CD4-positive, alpha-beta T cell treated with Interleukin-4 for 1 hour (primary cell): ENCODE measurements at regions not wholly inside any gene's neighbourhood (a gene's known extent, or its start where the extent isn't known, plus 50 kb on each side); places are given as distances from the start of the nearest gene placed in this dataset.
"Not testable (repeated sequence)": the region's sequence is repeated elsewhere in the genome, so short reads cannot be mapped to it uniquely, and the experiment has no call there.

Experiments
- DNase-seq, 2 donors: peaks; one replicate each; pipeline ENCODE4 v3.0.0-alpha.2; 2020 to 2022

DNA sequence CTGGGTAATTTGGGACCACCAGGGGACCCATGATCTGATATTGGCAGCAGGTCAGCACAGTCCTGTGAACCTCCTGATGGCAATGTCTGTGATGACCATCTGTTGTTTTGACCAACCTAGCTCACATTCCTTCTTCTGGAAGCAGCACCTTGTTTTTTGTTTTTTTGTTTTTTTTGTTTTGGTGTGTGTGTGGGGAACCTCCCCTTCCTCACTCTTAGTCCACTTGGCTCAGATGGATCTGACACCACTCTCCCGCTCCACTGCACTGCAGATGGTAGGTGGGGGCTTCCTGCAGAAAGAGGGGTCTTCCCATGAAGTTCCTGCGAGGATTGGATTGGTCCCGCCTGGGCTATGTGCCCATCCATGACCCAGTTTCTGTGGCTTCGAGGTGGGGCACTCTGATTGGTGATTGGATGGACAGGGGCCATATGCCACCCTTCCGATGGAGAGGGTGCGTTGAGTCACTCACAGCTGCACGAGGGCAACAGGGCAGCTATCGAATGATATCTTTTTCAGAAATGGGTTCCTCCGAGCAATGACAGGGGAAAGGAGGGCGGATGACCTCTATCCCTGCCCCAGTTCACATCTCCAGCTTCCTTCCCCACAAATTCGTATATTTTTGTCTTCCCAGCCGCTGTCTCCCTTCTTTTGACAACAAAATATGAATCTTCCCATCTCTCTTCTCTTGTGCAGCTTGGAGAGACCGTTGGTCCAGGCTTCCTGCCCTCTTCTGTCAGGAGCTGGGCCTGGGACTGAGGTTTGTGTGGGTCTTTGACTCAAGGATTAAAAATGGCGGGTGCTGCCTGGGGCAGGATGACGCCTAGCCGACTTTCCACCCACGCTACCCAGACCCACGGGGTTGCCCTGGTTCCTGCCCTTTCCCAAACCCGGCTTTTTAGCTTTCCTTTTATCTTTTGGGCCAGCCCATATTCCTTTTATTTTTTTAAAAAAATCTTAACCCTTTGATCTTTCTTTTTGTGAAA lies 132.1 kb upstream of the KCNG1 start:
- no peak for DNase-seq

DNA sequence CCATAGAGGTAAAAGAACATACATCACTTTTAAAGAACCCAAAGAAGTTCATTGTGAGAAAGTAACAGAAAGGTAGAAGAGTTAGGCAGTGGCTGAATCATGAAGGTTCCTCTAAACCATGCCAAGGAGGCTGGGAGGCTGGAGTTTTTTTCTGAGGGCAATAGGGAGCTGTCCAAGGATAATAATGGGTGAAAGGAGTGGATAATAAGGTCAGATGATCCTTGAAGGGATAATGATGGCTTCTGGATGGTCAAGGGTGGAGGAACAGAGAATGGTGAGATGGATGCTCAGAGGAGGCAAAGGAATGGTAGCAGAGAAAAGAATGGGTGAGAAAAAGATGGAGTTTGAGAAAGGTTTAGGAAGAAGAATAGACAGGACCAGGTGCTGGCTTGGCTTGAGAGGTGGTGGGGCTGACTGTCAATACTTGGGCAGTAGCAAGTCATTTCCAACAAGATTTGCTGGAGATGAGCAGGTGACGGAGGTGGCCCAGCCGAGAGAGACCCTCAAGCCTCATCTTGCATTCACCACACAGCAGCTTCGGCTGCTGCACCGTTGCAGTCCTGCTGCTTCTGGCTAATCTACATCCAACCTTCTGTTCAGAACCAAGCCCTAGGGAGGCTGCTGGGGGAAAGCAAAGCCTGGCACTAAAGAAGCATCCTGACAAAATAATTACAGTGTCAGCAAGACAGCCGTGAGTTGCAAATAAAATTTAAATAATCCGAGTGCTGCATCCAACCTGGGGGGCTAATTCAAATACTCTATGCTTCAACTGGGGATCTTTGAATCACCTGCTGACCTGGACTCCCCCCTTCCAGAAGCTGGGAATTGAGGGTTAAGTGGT lies 131.2 kb upstream of the KCNG1 start:
- DNase-seq: no peak

DNA sequence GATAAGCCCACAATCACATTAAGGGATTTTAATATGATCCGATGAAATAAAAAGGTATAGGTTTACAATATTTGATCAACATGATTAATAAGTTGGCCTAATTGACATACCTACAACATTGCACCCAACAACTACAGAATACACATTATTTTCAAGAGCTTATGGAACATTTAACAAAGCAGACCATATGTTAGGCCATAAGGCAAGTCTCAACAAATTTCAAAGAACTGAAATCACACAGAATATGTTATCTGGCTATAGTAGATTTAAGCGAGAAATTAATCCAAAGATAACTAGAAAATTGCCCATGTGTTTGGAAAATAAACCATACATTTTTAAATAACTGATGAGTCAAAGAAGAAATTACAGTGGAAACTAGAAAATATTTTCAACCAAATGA lies 126.0 kb upstream of the KCNG1 start:
- DNase-seq: no peak

DNA sequence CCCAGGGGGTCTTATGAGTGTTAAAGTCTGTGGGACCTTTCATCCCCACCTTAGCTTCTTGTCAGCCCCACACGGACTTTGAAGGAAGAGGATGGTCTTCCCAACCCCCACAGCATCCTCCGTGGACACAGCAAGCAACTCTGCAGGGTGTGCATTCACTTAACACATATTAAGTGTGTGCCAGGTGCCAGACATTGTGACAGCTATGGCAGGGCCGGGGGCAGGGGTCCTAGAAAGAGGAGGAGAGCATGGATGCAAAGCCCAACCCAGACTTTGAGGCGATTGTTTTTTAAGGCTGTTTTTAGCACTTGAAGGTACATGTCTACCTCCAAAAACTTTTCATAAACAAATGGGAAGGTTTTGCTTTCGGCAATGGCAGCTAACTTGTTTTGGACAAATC lies 121.6 kb upstream of the KCNG1 start:
- no peak for DNase-seq

DNA sequence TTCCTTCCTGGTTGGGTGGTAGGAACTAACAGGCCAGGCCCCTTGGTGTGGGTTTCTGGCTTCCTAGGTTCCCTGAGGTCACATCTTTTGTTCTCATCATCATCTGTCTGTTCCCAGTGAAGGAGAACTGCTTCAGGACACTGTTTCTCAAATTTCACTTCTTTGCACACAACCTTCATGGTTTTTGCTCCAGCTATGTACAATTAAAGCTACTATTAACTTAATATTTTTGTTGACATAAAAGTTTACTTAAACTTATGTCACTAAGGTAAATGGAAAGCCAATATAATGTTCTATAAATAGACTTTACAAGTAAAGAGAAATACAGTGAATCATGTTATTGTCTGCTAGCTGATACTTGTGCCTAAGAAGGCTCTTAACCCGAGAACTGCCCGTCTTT lies 120.7 kb upstream of the KCNG1 start:
- no peak for DNase-seq

DNA sequence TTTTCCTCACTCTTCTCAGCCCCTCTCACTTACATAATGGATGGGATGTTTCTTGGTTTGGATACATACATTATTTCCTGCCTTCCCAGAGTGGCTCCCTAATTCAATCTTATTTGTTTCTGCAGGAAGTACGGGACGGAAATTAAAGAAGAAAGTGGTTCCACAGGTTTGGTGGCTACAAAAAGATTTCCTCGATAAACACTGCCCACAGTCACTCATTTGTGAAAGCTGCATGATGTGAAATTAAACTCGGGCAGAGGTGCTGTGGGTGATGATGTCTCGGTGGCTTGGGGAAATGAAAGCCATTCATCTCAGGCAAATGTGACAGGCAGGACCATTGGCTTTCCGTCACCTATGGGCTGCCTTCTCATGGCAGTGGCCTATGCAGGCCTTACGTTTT lies 119.5 kb upstream of the KCNG1 start:
- no peak for DNase-seq

DNA sequence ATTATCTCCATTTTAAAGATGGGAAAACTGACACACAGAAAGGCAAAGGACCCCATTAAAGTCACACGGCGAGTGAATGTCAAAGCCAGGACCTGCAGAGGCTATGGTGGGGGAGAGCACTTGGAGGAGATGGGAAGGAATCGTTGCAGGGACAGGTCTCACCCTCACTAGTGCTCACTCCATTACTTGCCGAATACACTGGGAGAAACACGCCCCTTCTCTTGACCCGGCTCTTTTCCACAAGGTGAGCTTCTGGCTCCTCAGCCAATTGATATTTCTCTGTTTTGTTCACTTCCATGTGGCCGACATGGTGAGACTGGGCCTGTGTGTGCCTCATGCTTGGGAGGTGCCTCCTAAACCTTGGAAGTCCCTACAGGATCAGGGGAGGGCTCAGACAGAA lies 117.8 kb upstream of the KCNG1 start:
- DNase-seq: no peak

DNA sequence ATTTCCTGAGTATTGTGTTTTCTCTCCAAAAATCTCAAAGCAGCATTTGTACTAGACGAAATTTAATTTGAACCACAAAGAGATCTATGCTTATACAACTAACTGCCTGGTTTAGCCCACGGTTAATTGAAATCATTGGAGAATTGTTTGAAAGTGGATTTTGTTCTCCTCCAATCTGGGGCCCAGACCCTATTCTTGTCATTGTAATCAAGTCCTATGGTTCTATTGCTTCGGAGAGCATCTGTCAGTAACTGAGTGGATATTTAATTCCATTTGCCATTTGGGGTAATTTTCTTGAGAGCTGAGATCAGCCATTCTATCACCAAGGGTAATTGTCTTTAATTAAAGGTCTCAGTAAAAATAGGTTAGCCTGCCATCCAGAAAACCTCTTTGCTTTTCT lies 117.0 kb upstream of the KCNG1 start:
- no peak for DNase-seq

DNA sequence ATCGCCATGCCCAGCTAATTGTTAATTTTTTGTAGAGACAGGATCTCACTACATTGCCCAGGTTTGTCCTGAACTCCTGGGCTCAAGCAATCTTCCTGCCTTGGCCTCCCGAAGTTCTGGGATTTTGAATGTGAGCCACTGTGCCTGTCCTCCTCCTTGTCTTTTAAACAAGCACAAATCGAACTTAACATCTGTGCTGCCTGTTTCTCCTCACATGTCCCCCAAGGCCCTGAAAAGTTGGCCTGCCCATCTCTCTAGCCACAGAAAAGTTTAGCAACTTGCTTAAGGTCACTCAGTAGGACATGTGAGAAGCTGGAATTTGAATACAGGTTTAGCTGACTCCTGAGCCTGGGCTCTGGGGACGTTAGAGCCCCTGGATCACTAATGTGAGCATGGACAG lies 115.7 kb upstream of the KCNG1 start:
- DNase-seq: no peak

DNA sequence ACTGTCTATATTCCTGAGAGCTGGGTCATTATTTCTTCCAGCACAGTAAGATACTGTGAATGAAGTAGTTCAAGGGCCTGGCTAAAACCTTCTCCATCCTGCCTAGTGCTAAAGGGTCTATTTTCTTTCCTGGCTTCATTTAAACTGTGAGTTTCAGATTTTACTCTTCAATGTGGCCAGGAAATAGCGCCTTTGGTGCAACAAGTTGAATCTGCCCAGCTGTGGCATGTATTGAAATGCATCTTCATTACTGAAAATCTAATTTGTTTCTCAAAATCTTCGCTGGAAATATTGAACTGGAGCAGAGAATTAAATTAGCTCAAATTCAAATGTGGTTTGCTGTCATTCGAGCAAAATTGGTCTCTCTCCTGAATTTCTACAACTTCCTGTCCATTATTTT lies 114.6 kb upstream of the KCNG1 start:
- DNase-seq: no peak

DNA sequence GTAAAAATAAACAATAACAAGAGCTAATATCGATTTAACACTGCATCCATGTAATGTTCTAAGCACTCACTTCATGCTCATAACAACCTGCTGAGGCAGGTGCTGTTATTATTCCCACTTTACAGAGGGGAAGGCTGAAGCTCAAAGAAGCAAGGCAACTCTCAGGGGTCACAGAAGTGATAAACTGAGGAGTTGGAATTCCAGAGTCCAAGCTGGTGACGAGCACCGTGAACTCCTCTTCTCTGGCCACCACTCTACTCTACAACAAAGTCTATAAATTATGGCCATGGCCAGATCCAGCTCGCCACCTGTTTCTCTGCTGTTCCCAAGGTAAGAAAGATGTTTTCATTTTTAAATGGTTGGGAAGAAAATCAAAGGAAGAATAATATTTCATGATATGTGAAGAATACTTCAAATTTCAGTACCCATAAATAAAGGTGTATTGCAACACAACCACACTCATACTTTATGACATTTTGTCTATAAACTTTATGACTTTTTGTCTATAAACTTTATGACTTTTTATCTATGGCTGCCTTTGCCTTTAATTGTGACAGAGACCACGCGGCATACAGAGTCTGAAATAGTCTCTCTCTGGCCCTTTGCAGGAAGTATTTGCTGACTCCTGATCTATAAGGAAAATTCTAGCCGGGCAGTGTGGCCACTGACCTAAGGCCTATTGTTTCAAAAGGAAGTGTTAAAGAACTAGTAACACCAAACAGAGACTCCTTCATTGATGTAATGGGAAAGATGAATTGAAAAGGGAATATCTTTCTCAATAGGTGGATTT lies 113.2 kb upstream of the KCNG1 start:
- DNase-seq: no peak

DNA sequence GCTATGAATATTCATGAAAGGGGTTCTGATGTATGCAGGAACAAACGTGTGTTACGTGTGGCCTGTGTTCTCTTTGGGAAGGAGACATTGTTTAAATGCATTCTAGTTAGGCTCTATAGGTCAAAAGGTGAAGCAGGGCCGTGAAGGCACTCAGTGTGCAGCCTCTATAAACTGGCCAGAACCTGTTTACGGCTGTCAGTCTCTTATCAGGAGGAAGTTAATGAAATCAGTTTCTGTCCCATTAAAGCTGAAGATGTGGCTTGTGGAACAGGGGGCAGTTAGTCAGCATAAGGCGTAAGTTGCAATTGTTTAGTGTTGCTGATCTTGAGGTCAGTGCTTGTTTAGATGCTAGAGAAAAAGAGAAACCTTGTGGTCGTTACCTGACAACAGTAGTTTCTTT lies 111.5 kb upstream of the KCNG1 start:
- DNase-seq: no peak

DNA sequence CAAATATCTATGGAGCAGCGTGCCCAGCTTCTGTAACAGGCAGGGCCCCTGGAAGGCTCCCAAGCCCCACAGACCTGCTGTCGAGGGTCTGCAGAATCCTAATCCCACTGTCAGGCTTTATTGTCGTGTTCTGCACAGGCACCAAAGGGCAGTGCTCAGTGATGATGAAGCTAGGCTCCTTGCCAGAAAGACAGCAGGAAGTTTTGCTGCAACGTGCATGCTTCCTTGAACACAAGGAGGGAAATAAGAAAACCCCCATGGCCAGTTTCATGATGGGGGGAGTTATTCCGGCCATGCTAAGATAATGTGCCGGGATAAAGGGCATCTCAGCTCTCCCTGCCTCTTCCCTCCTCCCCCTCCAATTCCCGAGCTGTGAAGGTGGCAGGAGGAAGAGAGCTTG lies 109.4 kb upstream of the KCNG1 start:
- no peak for DNase-seq

DNA sequence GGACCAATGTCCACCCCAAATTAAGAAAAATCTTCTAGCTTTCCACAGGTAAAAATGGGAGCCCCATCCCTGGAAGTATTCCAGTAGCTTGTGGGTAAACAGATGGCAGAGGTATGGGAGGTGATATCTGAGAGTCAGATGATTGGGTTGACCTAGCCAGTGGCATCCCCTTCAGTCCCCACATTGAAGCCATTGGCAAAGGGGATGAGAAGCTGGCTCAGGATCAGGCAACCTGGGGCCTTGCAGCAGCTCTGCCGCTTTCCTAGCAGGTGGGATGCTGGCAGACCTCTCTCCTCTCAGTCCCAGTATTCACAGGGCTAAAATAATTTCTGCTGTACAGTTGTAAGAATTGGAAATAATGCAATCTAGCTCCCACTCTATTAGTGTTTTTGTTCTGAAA lies 108.9 kb upstream of the KCNG1 start:
- DNase-seq: no peak

DNA sequence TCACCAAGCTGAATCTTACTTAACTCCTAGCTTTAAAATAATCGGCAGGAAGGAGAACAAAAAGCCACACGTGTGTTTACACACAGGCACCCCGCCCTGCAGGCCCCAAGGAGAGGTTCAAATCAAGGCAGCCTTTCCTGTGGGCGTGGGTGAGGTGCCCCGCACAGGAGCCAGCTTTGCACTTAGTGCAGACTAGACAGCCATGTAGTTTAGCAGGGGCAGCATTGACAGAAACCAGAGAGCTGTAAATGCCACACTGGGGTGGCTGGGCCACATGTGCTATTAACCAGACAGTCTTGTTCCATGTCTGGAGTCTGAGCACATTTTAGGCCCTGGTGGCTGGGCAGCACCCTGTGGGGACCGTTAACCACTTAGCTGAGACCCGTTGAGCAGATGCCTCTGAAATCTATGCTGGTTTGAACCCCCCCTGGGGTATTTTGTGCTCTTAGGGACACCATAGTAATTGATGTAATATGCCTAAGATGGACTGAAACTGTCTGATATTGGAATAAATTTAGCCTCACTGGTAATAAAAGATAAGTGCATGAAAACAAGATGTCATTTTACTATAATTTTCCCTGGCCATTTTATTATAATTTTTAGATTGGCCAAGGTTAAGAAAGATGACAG lies 106.4 kb upstream of the KCNG1 start:
- no peak for DNase-seq

DNA sequence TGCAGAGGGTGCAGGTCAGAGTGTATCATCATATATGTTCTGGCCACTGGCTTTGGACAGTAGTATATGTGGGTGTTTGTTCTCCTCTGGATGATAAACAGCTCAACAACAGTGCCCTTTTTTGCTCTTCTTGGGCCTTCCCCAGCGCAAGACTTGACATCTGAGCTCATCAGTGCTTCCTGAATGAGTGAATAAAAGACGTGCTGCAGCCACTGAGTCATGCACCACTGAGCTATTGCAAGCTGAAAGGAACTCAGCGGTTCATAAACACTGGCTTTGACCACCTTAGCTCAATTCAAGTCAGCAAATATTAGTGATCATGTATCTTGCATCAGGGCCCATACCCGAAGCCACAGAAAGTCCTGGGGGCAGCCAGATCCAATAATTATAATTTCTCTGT lies 105.3 kb upstream of the KCNG1 start:
- DNase-seq: no peak

DNA sequence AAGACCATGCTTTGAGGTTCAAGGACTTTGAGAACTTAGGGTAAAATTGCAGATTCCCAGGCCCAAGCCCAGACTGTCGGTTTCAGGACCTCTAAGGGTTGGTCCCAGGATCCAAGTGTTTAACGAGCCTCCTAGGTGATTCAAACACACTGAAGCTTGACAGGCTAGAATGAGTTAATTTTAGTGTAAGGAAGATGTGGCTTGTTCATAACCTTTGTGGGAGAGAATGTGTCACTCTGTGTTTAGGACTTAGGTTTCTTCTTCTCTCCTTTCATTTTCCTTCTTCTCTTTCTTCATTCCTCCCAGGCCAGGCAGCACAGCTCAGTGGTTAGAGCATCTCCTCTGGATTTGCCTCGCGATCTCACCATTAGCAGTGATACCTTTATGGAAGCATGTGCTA lies 104.8 kb upstream of the KCNG1 start:
- DNase-seq: no peak

DNA sequence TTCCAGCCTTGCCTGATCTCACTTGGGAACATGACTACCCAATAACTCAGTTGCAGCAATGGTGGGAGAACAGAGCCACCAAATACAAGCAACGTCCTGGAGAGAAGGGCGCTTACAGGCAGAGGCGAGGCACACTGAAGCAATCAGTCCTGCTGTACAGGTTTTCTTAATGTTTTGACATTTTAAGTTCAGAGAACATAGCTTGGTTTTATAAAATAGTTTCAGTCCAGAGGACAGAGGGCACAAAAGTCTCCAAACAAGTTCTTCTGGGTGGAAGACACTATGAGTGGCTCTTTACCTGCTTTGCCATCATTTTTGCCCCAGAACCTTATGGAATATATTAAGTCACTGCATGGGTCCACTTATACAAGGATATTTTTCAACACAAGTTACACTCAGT lies 103.4 kb upstream of the KCNG1 start:
- DNase-seq: no peak

DNA sequence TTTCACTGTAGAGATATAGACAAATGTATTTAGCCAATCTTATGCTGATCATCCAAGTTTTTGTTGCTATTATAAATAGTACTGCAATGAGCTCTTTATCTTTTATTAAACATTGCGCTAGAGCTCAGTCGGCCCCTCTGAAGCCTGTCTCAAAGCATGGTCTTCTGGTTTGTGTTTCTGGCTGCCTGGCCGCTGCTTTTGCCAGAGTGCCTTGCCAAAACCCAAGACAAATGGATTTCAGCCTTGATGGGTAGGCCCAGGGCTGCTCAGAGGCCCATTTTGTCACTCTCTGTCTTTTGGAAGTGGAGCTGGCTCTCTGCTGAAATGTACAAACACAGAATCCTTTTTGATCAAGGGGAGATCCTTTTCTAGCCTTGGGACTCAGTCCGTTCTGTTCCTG lies 102.9 kb upstream of the KCNG1 start:
- no peak for DNase-seq

DNA sequence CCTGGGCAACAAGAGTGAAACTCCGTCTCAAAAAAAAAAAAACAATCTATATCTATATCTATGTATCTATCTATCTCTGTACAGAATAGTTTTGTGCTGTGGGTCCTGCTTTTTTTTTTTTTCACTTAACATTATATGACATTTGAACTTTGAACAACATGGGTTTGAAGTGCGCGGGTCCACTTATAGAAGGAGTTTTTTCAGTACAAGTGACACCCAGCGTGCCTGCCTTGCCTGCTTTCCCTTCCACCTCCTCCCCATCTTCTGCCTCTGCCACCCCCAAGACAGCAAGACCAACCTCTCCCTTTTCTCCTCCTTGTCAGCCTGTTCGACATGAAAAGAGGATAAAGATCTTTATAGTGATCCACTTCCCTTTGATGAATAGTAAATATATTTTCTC lies 102.2 kb upstream of the KCNG1 start:
- no peak for DNase-seq

DNA sequence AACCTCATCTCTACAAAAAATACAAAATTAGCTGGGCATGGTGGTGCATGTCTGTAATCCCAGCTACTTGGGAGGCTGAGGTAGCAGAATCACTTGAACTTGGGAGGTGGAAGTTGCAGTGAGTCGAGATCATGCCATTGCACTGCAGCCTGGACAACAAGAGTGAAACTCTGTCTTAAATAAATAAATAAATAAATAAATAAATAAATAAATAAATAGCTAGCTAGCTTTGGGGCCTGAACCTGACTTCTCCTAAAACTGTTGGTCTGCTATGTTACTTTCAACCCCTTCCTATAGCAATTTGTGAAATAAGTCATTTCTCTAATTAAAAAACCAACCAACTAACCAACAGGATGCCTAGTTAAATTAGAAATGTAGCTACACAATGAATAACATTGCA lies 101.0 kb upstream of the KCNG1 start:
- not testable (repeated sequence) for DNase-seq

DNA sequence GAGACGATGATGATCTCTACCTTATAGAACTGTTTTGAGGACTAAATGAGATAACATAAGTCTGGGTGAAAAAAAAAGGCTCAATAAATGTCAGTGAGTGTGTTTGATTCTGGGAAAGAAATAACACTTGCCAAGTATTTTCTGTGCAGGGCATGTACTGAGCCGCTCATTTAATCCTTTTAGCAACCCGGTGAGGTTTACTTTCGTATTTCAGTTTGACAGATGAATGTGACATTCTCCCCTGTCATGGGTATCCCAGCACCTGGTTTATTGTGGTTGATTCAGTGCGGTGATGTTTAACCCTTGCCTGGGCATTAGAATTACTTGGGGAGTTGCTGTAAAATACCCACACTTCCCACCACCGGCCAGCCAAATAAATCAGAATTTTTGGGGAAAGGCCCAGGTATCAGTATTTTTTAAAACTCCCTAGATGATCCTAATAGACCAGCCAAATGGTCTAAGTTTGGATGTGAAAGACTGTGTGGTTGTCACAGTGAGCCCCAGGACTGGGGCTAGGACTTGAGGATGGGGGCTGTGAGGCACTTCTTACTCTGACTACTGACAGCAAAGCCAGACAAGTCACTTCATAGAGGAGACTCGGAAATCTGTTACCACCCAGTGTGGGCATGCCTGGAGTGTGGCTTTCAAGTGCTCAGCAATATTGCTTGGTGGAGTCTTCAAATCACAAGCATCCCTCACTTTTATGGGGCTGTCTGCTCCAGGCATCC lies 100.2 kb upstream of the KCNG1 start:
- DNase-seq: no peak
